T-helper 1 cell treated with Interleukin-12 subunit alpha and Interleukin-12 subunit beta and Interleukin-4 antibody, amounts not matched to agents 30 μg/mL and 1 μg/mL, for 36 hours (primary cell): ENCODE measurements at regions not wholly inside any gene's neighbourhood (a gene's known extent, or its start where the extent isn't known, plus 50 kb on each side); places are given as distances from the start of the nearest gene placed in this dataset.

Experiments used
- H3K27ac Mint-ChIP-seq: one replicate; pipeline ENCODE4 v1.8.0; 2021; ENCODE audit warnings: mild to moderate bottlenecking, mixed read lengths
- H3K27me3 Mint-ChIP-seq: one replicate; pipeline ENCODE4 v1.8.0; 2021; ENCODE audit warnings: low read depth, mixed read lengths
- H3K36me3 Mint-ChIP-seq: one replicate; pipeline ENCODE4 v1.8.0; 2021; ENCODE audit warnings: low read depth, mixed read lengths
- H3K4me1 Mint-ChIP-seq: one replicate; pipeline ENCODE4 v1.8.0; 2021; ENCODE audit warnings: low read depth, mixed read lengths
- H3K4me3 Mint-ChIP-seq: one replicate; pipeline ENCODE4 v1.8.0; 2021; ENCODE audit warnings: mild to moderate bottlenecking, moderate library complexity, mixed read lengths
- H3K9me3 Mint-ChIP-seq: one replicate; pipeline ENCODE4 v1.8.0; 2021; ENCODE audit warnings: mixed read lengths

DNA sequence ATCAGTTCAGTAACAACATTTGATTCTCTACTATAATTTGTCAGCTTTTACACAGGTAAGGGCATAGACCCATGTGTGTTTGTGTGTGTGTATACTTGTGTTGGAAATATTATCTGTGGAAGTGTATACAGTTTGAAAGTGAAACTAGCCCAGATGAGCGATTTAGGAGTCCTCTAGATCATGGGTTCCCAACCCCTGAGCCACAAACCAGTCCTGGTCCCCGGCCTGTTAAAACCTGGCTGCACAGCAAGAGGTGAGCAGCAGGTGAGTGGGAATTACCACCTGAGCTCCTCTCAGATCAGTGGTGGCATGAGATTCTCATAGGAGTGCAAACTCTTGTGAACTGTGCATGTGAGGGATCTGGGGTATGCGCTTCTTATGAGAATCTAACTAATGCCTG, 1221.5 kb upstream of the SORCS1 start:
- no peaks in the 10 kb centered on the region for H3K36me3 Mint-ChIP-seq
- H3K9me3 Mint-ChIP-seq = peaks cover 13% of the 10 kb centered on the region
- no peak overlapping the region for H3K27ac Mint-ChIP-seq
- H3K27me3 Mint-ChIP-seq = no peaks in the 10 kb centered on the region
- H3K4me1 Mint-ChIP-seq = no peaks in the 10 kb centered on the region
- H3K4me3 Mint-ChIP-seq = no peak overlapping the region

- H3K9me3 Mint-ChIP-seq = peaks cover 13% of the 10 kb centered on the region
These were observed 1219.9 kb upstream of the SORCS1 start for GRCh38 chr10:108384378-108384777.

GRCh38 chr10:108378779-108379178, 1214.3 kb upstream of the SORCS1 start:
- Mint-ChIP-seq H3K27me3 (no peaks in the 10 kb centered on the region), H3K4me1 (no peaks in the 10 kb centered on the region), H3K9me3 (peaks cover 7% of the 10 kb centered on the region), H3K4me3 (no peak overlapping the region), H3K36me3 (no peaks in the 10 kb centered on the region), H3K27ac (no peak overlapping the region)

More at GRCh38 chr10:108384378-108384777, 1219.9 kb upstream of the SORCS1 start:
- no peaks in the 10 kb centered on the region for H3K4me1 Mint-ChIP-seq
- H3K27me3 Mint-ChIP-seq = no peaks in the 10 kb centered on the region
- no peak overlapping the region for H3K27ac Mint-ChIP-seq
- no peaks in the 10 kb centered on the region for H3K36me3 Mint-ChIP-seq
- no peak overlapping the region for H3K4me3 Mint-ChIP-seq

DNA sequence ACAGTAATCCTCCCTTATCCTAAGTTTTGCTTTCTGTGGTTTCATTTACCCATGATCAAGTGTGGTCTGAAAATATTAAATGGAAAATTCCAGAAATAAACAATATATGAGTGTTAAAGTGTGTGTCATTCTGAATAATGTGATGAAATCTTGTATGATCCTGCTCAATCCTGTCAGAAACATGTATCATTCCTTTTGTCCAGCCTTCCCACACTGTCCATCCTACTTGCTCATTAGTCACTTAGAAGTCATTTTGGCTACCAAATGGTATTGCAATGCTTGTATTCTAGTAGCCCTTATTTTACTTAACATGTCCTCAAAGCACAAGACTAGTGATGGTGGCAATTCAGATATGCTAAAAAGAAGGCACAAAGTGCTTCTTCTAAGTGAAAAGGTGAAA, 1211.2 kb upstream of the SORCS1 start:
- H3K27me3 Mint-ChIP-seq = no peaks in the 10 kb centered on the region
- no peaks in the 10 kb centered on the region for H3K4me1 Mint-ChIP-seq
- H3K4me3 Mint-ChIP-seq = no peak overlapping the region
- no peaks in the 10 kb centered on the region for H3K36me3 Mint-ChIP-seq
- H3K27ac Mint-ChIP-seq = no peak overlapping the region
- peaks cover 16% of the 10 kb centered on the region for H3K9me3 Mint-ChIP-seq

GRCh38 chr10:108374991-108375390, 1210.5 kb upstream of the SORCS1 start:
- Mint-ChIP-seq H3K27me3 (no peaks in the 10 kb centered on the region), H3K9me3 (peaks cover 17% of the 10 kb centered on the region), H3K36me3 (no peaks in the 10 kb centered on the region), H3K4me1 (no peaks in the 10 kb centered on the region), H3K4me3 (no peak overlapping the region), H3K27ac (no peak overlapping the region)

- Mint-ChIP-seq H3K4me3 (no peak overlapping the region), H3K27ac (no peak overlapping the region), H3K36me3 (no peaks in the 10 kb centered on the region), H3K4me1 (no peaks in the 10 kb centered on the region), H3K9me3 (peaks cover under 1% of the 10 kb centered on the region), H3K27me3 (no peaks in the 10 kb centered on the region)
These were observed 1201.0 kb upstream of the SORCS1 start for GRCh38 chr10:108365541-108365940.

DNA sequence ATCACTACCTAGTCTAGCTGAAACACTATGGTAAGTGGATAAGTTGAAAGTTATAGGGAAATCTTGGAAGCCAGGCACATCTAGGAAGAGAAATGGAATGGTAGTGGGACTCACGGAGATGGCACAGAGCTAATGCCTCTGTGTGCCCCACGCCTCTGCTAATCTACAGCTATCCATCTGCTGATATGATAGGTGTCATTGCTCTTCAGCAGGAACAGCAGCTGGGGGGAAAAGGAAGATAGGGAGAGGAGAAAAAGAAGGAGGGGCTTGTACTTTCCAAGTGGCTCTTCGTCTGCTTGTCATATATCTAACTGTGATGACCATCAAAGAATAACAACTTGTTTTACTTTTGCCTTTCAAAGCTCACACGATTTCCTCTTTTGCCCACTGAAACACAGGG, 1199.1 kb upstream of the SORCS1 start:
- H3K4me1 Mint-ChIP-seq = no peaks in the 10 kb centered on the region
- H3K36me3 Mint-ChIP-seq = no peaks in the 10 kb centered on the region
- no peak overlapping the region for H3K27ac Mint-ChIP-seq
- no peaks in the 10 kb centered on the region for H3K9me3 Mint-ChIP-seq
- no peaks in the 10 kb centered on the region for H3K27me3 Mint-ChIP-seq
- H3K4me3 Mint-ChIP-seq = no peak overlapping the region

DNA sequence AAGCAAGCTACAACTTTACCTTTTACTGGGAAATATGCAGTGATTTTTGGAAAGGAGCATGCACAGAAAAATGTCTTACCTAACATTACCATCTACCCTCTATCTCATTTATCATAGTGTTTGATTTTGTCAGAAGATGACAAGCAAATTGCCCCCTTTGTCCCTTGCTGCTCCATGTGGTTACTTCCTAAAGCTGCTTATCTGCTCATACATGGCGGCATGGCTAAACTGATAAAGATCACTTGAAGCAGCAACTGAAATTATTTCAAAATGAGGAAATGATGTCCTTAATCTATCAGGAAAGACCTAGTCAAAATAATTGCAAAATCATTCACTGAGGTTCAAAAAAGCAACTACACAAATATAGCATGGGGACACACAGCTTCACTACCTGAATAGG, 1198.5 kb upstream of the SORCS1 start:
- Mint-ChIP-seq H3K27ac (no peak overlapping the region), H3K27me3 (no peaks in the 10 kb centered on the region), H3K9me3 (no peaks in the 10 kb centered on the region), H3K4me3 (no peak overlapping the region), H3K36me3 (no peaks in the 10 kb centered on the region), H3K4me1 (no peaks in the 10 kb centered on the region)

GRCh38 chr10:108362296-108362695, 1197.8 kb upstream of the SORCS1 start:
- H3K4me3 Mint-ChIP-seq = no peak overlapping the region
- no peaks in the 10 kb centered on the region for H3K36me3 Mint-ChIP-seq
- no peaks in the 10 kb centered on the region for H3K27me3 Mint-ChIP-seq

DNA sequence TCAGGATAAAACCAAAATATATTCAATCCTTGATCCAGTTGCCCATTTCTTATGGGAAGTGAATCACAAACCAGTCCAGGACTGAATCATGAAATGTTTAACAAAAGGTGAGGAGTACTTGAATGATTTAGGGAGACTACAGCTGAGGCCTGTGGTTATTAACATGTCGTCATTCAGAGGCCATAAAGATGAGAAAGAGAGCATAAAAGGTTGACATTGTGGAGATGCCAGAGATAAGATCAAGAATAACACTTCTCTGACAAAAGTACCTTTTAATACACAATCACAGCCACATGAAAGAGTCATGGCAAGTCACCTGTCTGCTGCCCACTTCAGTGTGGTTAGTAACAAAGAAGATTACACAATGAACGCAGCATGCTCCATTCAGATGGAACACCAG, 1195.7 kb upstream of the SORCS1 start:
- Mint-ChIP-seq H3K9me3 (peaks cover 3% of the 10 kb centered on the region), H3K4me1 (no peaks in the 10 kb centered on the region), H3K36me3 (no peaks in the 10 kb centered on the region), H3K27me3 (no peaks in the 10 kb centered on the region), H3K27ac (no peak overlapping the region), H3K4me3 (no peak overlapping the region)

More at GRCh38 chr10:108362296-108362695, 1197.8 kb upstream of the SORCS1 start:
- Mint-ChIP-seq H3K27ac (no peak overlapping the region), H3K4me1 (no peaks in the 10 kb centered on the region), H3K9me3 (no peaks in the 10 kb centered on the region)

DNA sequence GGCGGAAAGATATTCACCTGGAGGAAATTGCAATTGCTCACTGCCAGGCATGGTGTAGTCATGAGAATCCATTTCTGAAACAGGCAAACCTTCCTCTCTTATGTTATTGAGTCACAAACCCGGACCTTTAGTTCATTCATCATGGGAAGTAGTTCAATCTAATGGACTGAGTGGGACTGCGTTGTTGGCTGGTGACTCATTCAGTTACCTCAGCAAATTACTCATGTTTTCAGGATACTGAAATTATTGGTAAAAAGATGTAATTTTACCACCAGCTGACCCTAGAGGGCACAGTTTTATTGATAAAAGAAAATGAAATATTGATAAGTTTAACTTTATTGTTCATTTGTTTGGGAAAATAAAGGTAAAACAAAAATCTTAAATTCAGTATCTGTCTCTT, 1194.4 kb upstream of the SORCS1 start:
- no peaks in the 10 kb centered on the region for H3K36me3 Mint-ChIP-seq
- no peak overlapping the region for H3K27ac Mint-ChIP-seq
- H3K27me3 Mint-ChIP-seq = no peaks in the 10 kb centered on the region
- H3K9me3 Mint-ChIP-seq = peaks cover 3% of the 10 kb centered on the region
- no peaks in the 10 kb centered on the region for H3K4me1 Mint-ChIP-seq
- no peak overlapping the region for H3K4me3 Mint-ChIP-seq

- H3K4me3 Mint-ChIP-seq = no peak overlapping the region
- H3K36me3 Mint-ChIP-seq = no peaks in the 10 kb centered on the region
- no peaks in the 10 kb centered on the region for H3K27me3 Mint-ChIP-seq
- no peaks in the 10 kb centered on the region for H3K4me1 Mint-ChIP-seq
- H3K9me3 Mint-ChIP-seq = peaks cover 11% of the 10 kb centered on the region
- H3K27ac Mint-ChIP-seq = no peak overlapping the region
These were observed 1188.3 kb upstream of the SORCS1 start for GRCh38 chr10:108352771-108353170.

- Mint-ChIP-seq H3K4me3 (no peak overlapping the region), H3K27ac (no peak overlapping the region), H3K36me3 (no peaks in the 10 kb centered on the region), H3K4me1 (no peaks in the 10 kb centered on the region), H3K9me3 (peaks cover 8% of the 10 kb centered on the region), H3K27me3 (no peaks in the 10 kb centered on the region)
These were observed 1183.7 kb upstream of the SORCS1 start for GRCh38 chr10:108348215-108348614.

DNA sequence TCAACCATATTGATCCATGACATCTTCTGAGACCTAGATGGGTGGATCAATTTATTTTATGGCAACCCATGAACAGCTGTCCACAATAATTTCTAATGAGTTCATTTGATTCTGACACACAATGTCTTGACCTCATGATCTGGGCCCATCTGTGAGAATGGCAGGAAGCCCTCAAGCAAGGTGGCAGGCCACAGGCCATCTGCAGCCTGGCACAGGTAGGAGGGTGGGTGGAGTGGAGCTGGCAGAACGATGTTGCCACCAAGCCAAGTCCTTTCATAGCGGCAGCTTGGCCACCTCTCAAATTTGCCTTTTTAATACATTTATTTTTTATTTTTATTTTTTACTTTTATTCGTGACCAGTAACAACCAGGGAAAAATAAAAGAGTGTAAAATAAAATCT, 1181.6 kb upstream of the SORCS1 start:
- Mint-ChIP-seq H3K4me3 (no peak overlapping the region), H3K27me3 (no peaks in the 10 kb centered on the region), H3K9me3 (peaks cover 8% of the 10 kb centered on the region), H3K4me1 (no peaks in the 10 kb centered on the region), H3K36me3 (no peaks in the 10 kb centered on the region), H3K27ac (no peak overlapping the region)

DNA sequence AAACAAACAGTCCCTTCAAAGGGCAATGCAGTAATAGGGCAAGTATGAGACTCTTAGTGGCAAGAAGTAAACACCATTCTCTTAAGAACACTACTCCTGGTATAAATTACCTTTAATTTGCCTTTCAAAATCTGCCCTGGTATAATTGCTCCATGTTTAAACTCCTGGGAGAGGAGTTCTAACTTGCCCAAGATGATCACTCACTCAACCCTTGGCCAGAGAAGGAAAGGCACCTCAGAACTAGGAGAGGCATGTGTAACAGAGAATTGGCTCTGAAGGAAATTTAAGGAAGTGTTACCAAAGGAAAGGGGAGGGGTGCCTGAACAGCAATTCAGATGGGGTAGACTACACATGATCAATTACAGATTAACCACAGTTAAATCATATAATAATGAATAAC, 1173.6 kb upstream of the SORCS1 start:
- H3K27me3 Mint-ChIP-seq = no peaks in the 10 kb centered on the region
- H3K4me3 Mint-ChIP-seq = no peak overlapping the region
- no peaks in the 10 kb centered on the region for H3K36me3 Mint-ChIP-seq
- no peaks in the 10 kb centered on the region for H3K4me1 Mint-ChIP-seq
- no peak overlapping the region for H3K27ac Mint-ChIP-seq
- H3K9me3 Mint-ChIP-seq = no peaks in the 10 kb centered on the region

GRCh38 chr10:108336836-108337235, 1172.3 kb upstream of the SORCS1 start:
- Mint-ChIP-seq H3K4me1 (no peaks in the 10 kb centered on the region), H3K4me3 (no peak overlapping the region), H3K36me3 (no peaks in the 10 kb centered on the region), H3K9me3 (no peaks in the 10 kb centered on the region), H3K27ac (no peak overlapping the region), H3K27me3 (no peaks in the 10 kb centered on the region)
